ENCODE measurements at regions not wholly inside any gene's neighbourhood (a gene's known extent, or its start where the extent isn't known, plus 50 kb on each side); places are given as distances from the start of the nearest gene placed in this dataset.

- peaks cover 6% of the 10 kb centered on the region for H3K4me1 ChIP-seq (ENCODE audit: control insufficient read depth, extremely low read depth, insufficient read depth, low read length)
- H2AFZ ChIP-seq (ENCODE audit: control insufficient read depth, low read length): no peak overlapping the region
- no peaks in the 10 kb centered on the region for H3K9me3 ChIP-seq (ENCODE audit: control insufficient read depth, low read depth, low read length)
- H3K27ac ChIP-seq (ENCODE audit: control insufficient read depth, insufficient read depth, low read length): no peak overlapping the region
- no peak overlapping the region for H3K9ac ChIP-seq (ENCODE audit: control insufficient read depth, extremely low read depth, insufficient read depth, low read length)
- TF ChIP-seq EZH2 (IDR thresholded peaks at IDR 0.05; ENCODE audit: low read length): no peak
- TF ChIP-seq CTCF (optimal IDR thresholded peaks at IDR 0.05 in 1 of 3, IDR thresholded peaks at IDR 0.05 in 1 of 3, conservative IDR thresholded peaks at IDR 0.05 in 1 of 3; ENCODE audit: extremely low read depth in 1 of 3, insufficient read depth in 2 of 3, low read length in 3 of 3): no peak
- H3K36me3 ChIP-seq (ENCODE audit: control insufficient read depth in 2 of 2, extremely low read depth in 1 of 2, insufficient read depth in 2 of 2, low read length in 2 of 2): no peaks in the 10 kb centered on the region
- DNase-seq (ENCODE audit: low read depth, low spot score) (no peak), FAIRE-seq (no peak)
- no peak overlapping the region for H3K4me2 ChIP-seq (ENCODE audit: control insufficient read depth, extremely low read depth, insufficient read depth, low read depth, low read length)
- no peak overlapping the region for H3K4me3 ChIP-seq (ENCODE audit: control insufficient read depth in 2 of 3, extremely low read depth in 1 of 3, insufficient read depth in 2 of 3, low read depth in 1 of 3, low read length in 3 of 3)
- dilution Hi-C loops (cut with MboI; ENCODE audit: extremely low pct_ligation_motif_present, low sequenced_read_pairs): no loop called here
- H3K79me2 ChIP-seq (ENCODE audit: control insufficient read depth, insufficient read depth, low read length): no peaks in the 10 kb centered on the region
- no peaks in the 10 kb centered on the region for H3K9me1 ChIP-seq (ENCODE audit: control insufficient read depth, extremely low read depth, insufficient read depth, low read length)
- H4K20me1 ChIP-seq (ENCODE audit: control insufficient read depth, extremely low read depth, insufficient read depth, low read length): no peaks in the 10 kb centered on the region
- no peaks in the 10 kb centered on the region for H3K27me3 ChIP-seq (ENCODE audit: control insufficient read depth, extremely low read depth, insufficient read depth, low read length)
These were observed 90.4 kb upstream of the RBMS1 start for GRCh38 chr2:160583813-160584537.

- Histone ChIP-seq H3K4me3 (ENCODE audit: control insufficient read depth in 2 of 3, extremely low read depth in 1 of 3, insufficient read depth in 2 of 3, low read depth in 1 of 3, low read length in 3 of 3) (no peak overlapping the region), H3K27ac (ENCODE audit: control insufficient read depth, insufficient read depth, low read length) (no peak overlapping the region), H3K4me2 (ENCODE audit: control insufficient read depth, extremely low read depth, insufficient read depth, low read depth, low read length) (no peak overlapping the region), H3K4me1 (ENCODE audit: control insufficient read depth, extremely low read depth, insufficient read depth, low read length) (peaks cover 6% of the 10 kb centered on the region), H3K9me1 (ENCODE audit: control insufficient read depth, extremely low read depth, insufficient read depth, low read length) (no peaks in the 10 kb centered on the region), H3K27me3 (ENCODE audit: control insufficient read depth, extremely low read depth, insufficient read depth, low read length) (no peaks in the 10 kb centered on the region), H3K79me2 (ENCODE audit: control insufficient read depth, insufficient read depth, low read length) (no peaks in the 10 kb centered on the region), H4K20me1 (ENCODE audit: control insufficient read depth, extremely low read depth, insufficient read depth, low read length) (no peaks in the 10 kb centered on the region), H3K9me3 (ENCODE audit: control insufficient read depth, low read depth, low read length) (no peaks in the 10 kb centered on the region), H3K9ac (ENCODE audit: control insufficient read depth, extremely low read depth, insufficient read depth, low read length) (no peak overlapping the region), H2AFZ (ENCODE audit: control insufficient read depth, low read length) (no peak overlapping the region), H3K36me3 (ENCODE audit: control insufficient read depth in 2 of 2, extremely low read depth in 1 of 2, insufficient read depth in 2 of 2, low read length in 2 of 2) (no peaks in the 10 kb centered on the region)
- TF ChIP-seq CTCF (optimal IDR thresholded peaks at IDR 0.05 in 1 of 3, IDR thresholded peaks at IDR 0.05 in 1 of 3, conservative IDR thresholded peaks at IDR 0.05 in 1 of 3; ENCODE audit: extremely low read depth in 1 of 3, insufficient read depth in 2 of 3, low read length in 3 of 3) (no peak), EZH2 (IDR thresholded peaks at IDR 0.05; ENCODE audit: low read length) (no peak)
- no peak for FAIRE-seq
- DNase-seq (ENCODE audit: low read depth, low spot score): no peak
- dilution Hi-C loops (cut with MboI; ENCODE audit: extremely low pct_ligation_motif_present, low sequenced_read_pairs): no loop called here
These were observed 91.4 kb upstream of the RBMS1 start for GRCh38 chr2:160584972-160585494.

Data from keratinocyte (primary cell).